ENCODE measurements at regions not wholly inside any gene's neighbourhood (a gene's known extent, or its start where the extent isn't known, plus 50 kb on each side); places are given as distances from the start of the nearest gene placed in this dataset.

DNA sequence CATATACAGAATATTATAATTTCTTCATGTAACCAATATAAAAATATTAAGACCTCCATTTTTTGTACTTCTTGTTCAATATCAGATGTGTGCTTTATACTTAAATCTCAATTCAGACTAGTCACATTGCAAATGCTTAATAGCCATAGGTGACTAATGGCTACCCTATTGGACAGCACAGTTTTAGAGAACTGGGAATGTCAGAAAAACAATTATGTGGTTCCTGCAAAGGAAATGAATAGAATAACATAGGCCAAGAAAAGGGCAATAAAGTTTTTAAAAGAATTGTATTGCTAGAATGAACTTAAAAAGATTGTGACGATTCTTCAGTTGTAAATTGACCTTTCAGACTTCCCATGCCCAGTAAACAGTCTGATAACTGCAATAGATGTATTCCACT lies 843.0 kb downstream of the METTL15 start:
- TF ChIP-seq, protein P1, sequence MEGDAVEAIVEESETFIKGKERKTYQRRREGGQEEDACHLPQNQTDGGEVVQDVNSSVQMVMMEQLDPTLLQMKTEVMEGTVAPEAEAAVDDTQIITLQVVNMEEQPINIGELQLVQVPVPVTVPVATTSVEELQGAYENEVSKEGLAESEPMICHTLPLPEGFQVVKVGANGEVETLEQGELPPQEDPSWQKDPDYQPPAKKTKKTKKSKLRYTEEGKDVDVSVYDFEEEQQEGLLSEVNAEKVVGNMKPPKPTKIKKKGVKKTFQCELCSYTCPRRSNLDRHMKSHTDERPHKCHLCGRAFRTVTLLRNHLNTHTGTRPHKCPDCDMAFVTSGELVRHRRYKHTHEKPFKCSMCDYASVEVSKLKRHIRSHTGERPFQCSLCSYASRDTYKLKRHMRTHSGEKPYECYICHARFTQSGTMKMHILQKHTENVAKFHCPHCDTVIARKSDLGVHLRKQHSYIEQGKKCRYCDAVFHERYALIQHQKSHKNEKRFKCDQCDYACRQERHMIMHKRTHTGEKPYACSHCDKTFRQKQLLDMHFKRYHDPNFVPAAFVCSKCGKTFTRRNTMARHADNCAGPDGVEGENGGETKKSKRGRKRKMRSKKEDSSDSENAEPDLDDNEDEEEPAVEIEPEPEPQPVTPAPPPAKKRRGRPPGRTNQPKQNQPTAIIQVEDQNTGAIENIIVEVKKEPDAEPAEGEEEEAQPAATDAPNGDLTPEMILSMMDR (IDR thresholded peaks at IDR 0.05; ENCODE audit: borderline replicate concordance, extremely low read depth, low read length, poor library complexity, severe bottlenecking) = no peak
- TF ChIP-seq EZH2 (IDR thresholded peaks at IDR 0.05; ENCODE audit: borderline replicate concordance, low read depth, low read length, severe bottlenecking) = no peak

Measured in DND-41 (cell line).